ENCODE measurements at regions not wholly inside any gene's neighbourhood (a gene's known extent, or its start where the extent isn't known, plus 50 kb on each side); places are given as distances from the start of the nearest gene placed in this dataset.

DNA sequence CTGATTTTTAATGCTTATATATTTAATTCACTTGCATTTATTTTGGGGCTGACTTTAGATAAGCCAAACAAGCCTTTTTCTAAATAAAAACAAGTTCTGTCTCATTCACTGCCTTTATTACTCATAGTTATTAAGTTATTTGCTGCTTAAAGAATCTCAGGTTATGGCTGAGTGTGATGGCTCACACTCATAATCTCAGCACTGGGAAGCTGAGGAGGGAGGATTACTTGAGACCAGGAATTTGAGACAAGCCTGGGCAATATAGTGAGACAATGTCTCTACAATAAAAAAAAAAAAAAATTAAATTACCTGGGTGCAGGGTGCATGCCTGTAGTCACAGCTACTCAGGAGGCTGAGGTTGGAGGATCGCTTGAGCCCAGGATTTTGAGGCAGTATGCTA is 85.0 kb upstream of the MAN2A1 start:
- Histone ChIP-seq H3K4me2 (ENCODE audit: insufficient read depth, low read length) (no peak overlapping the region), H3K27me3 (ENCODE audit: insufficient read depth, low read length) (no peaks in the 10 kb centered on the region), H3K36me3 (ENCODE audit: insufficient read depth, low read length) (no peaks in the 10 kb centered on the region), H3K4me3 (ENCODE audit: insufficient read depth, low read length) (no peak overlapping the region), H3K4me1 (ENCODE audit: insufficient read depth, low read length) (no peaks in the 10 kb centered on the region), H4K20me1 (ENCODE audit: insufficient read depth, low read length) (no peaks in the 10 kb centered on the region), H3K27ac (ENCODE audit: low read depth, low read length) (no peak overlapping the region), H3K79me2 (ENCODE audit: insufficient read depth, low read length) (no peaks in the 10 kb centered on the region), H3K9me3 (ENCODE audit: low read depth, low read length) (no peaks in the 10 kb centered on the region), H2AFZ (ENCODE audit: low read length) (no peak overlapping the region)
- TF ChIP-seq, protein P1, sequence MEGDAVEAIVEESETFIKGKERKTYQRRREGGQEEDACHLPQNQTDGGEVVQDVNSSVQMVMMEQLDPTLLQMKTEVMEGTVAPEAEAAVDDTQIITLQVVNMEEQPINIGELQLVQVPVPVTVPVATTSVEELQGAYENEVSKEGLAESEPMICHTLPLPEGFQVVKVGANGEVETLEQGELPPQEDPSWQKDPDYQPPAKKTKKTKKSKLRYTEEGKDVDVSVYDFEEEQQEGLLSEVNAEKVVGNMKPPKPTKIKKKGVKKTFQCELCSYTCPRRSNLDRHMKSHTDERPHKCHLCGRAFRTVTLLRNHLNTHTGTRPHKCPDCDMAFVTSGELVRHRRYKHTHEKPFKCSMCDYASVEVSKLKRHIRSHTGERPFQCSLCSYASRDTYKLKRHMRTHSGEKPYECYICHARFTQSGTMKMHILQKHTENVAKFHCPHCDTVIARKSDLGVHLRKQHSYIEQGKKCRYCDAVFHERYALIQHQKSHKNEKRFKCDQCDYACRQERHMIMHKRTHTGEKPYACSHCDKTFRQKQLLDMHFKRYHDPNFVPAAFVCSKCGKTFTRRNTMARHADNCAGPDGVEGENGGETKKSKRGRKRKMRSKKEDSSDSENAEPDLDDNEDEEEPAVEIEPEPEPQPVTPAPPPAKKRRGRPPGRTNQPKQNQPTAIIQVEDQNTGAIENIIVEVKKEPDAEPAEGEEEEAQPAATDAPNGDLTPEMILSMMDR (IDR thresholded peaks at IDR 0.05; ENCODE audit: extremely low read depth, low read depth, low read length): no peak
- DNase-seq (ENCODE audit: insufficient read length, low spot score, missing footprints): no peak

DNA sequence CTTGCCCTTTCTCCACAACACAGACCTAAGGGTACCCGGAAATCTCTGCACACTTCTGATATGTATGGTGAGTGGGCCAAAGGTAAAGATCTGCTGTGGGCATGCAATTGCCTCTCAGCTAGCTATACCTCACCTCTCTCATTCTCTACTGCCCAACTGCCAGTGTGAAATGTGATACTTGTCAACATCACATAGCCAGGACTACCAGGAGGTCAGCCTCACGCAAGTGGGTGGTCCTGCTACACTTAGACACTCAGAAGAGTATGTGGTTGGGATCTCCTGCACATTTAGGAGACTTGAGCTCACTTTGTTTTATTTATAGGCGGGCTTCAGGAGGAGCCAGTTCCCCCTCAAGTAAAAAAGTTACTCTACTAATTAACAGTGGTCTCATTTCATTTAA is 88.0 kb upstream of the MAN2A1 start:
- Histone ChIP-seq H3K27me3 (ENCODE audit: insufficient read depth, low read length) (no peaks in the 10 kb centered on the region), H3K4me3 (ENCODE audit: insufficient read depth, low read length) (no peak overlapping the region), H3K9me3 (ENCODE audit: low read depth, low read length) (no peaks in the 10 kb centered on the region), H3K27ac (ENCODE audit: low read depth, low read length) (no peak overlapping the region), H2AFZ (ENCODE audit: low read length) (no peak overlapping the region), H3K4me2 (ENCODE audit: insufficient read depth, low read length) (no peak overlapping the region), H3K4me1 (ENCODE audit: insufficient read depth, low read length) (no peaks in the 10 kb centered on the region), H3K79me2 (ENCODE audit: insufficient read depth, low read length) (no peaks in the 10 kb centered on the region), H4K20me1 (ENCODE audit: insufficient read depth, low read length) (no peaks in the 10 kb centered on the region), H3K36me3 (ENCODE audit: insufficient read depth, low read length) (no peaks in the 10 kb centered on the region)
- no peak for DNase-seq (ENCODE audit: insufficient read length, low spot score, missing footprints)
- TF ChIP-seq, protein P1 (IDR thresholded peaks at IDR 0.05; ENCODE audit: extremely low read depth, low read depth, low read length): no peak

DNA sequence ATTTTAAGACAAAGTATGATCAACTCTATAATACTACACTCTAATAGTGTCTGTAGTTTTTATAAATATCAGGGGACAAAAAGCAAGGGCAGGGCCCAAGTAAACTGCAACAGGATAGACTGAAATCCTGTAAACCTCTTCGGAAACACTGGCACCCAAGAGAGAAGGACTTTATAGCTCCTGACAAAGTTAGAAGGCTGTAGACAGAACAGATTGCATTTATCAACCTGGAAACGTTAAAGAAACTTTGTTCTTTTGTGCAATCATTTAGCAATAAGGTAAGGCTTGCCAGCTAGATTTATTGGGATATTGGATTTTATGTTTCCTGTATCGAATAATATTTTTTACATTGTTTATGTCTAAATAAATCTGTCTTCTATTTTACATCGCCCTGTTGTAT is 91.8 kb upstream of the MAN2A1 start:
- Histone ChIP-seq H3K79me2 (ENCODE audit: insufficient read depth, low read length) (no peaks in the 10 kb centered on the region), H2AFZ (ENCODE audit: low read length) (no peak overlapping the region), H3K36me3 (ENCODE audit: insufficient read depth, low read length) (no peaks in the 10 kb centered on the region), H3K4me3 (ENCODE audit: insufficient read depth, low read length) (no peak overlapping the region), H3K9me3 (ENCODE audit: low read depth, low read length) (no peaks in the 10 kb centered on the region), H3K27me3 (ENCODE audit: insufficient read depth, low read length) (no peaks in the 10 kb centered on the region), H4K20me1 (ENCODE audit: insufficient read depth, low read length) (no peaks in the 10 kb centered on the region), H3K4me2 (ENCODE audit: insufficient read depth, low read length) (no peak overlapping the region), H3K4me1 (ENCODE audit: insufficient read depth, low read length) (no peaks in the 10 kb centered on the region), H3K27ac (ENCODE audit: low read depth, low read length) (no peak overlapping the region)
- DNase-seq (ENCODE audit: insufficient read length, low spot score, missing footprints): no peak
- TF ChIP-seq, protein P1 (IDR thresholded peaks at IDR 0.05; ENCODE audit: extremely low read depth, low read depth, low read length): no peak

DNA sequence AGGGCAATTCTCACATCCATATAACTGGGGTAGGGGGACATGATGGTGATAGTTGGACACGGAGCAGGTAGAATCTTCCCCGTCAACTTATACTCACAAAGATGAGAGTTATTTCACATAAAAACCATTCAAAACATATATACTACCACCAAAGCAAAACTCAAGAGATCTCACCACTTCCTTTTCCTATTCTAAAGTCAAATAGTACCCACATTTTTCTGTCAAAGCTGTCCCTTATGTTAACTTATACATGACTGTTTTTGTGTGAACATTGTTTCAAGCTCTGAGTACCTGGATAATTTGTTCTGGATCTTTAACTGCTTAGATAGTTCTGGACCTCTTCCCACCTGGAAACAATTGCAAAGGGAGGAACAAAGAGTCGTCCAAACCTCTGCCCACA is 95.5 kb upstream of the MAN2A1 start:
- TF ChIP-seq, protein P1 (IDR thresholded peaks at IDR 0.05; ENCODE audit: extremely low read depth, low read depth, low read length): no peak
- no peaks in the 10 kb centered on the region for H3K9me3 ChIP-seq (ENCODE audit: low read depth, low read length)
- H3K79me2 ChIP-seq (ENCODE audit: insufficient read depth, low read length): no peaks in the 10 kb centered on the region
- H4K20me1 ChIP-seq (ENCODE audit: insufficient read depth, low read length): no peaks in the 10 kb centered on the region
- no peaks in the 10 kb centered on the region for H3K27me3 ChIP-seq (ENCODE audit: insufficient read depth, low read length)
- no peak overlapping the region for H3K27ac ChIP-seq (ENCODE audit: low read depth, low read length)
- no peak overlapping the region for H3K4me2 ChIP-seq (ENCODE audit: insufficient read depth, low read length)
- no peaks in the 10 kb centered on the region for H3K4me1 ChIP-seq (ENCODE audit: insufficient read depth, low read length)
- no peak for DNase-seq (ENCODE audit: insufficient read length, low spot score, missing footprints)
- H3K4me3 ChIP-seq (ENCODE audit: insufficient read depth, low read length): no peak overlapping the region
- no peak overlapping the region for H2AFZ ChIP-seq (ENCODE audit: low read length)
- no peaks in the 10 kb centered on the region for H3K36me3 ChIP-seq (ENCODE audit: insufficient read depth, low read length)

Measured in osteoblast (primary cell).